GM06990 (cell line): ENCODE measurements at regions not wholly inside any gene's neighbourhood (a gene's known extent, or its start where the extent isn't known, plus 50 kb on each side); places are given as distances from the start of the nearest gene placed in this dataset.
A peak's percentile ranks its signal among the peaks of the same experiment; 100 is the strongest.

Experiments
- DNase-seq: peaks from one replicate; pipeline ENCODE4 v3.0.0-alpha.2; 2011; ENCODE audit not compliant: insufficient read length; ENCODE audit errors: extremely low read depth
- H3K27me3 ChIP-seq: replicated peaks from 2 replicates; pipeline ENCODE4 v1.6.0; 2011; ENCODE audit warnings: low read length; ENCODE audit not compliant: control insufficient read depth, insufficient read depth
- H3K36me3 ChIP-seq: 2 replicates; pipeline ENCODE4 v1.5.1; 2011; ENCODE audit warnings: low read length; ENCODE audit not compliant: control insufficient read depth, insufficient read depth
- H3K4me3 ChIP-seq: replicated peaks from 2 replicates; pipeline ENCODE4 v1.5.1; 2011; ENCODE audit warnings: low read depth, mild to moderate bottlenecking, control low read depth, low read length
- TF ChIP-seq, protein P1 (sequence below): IDR thresholded peaks from 2 replicates; pipeline ENCODE4 v1.5.1; 2011; ENCODE audit warnings: low read length, control low read depth, mild to moderate bottlenecking, inconsistent platforms; ENCODE audit not compliant: insufficient read depth, poor library complexity, severe bottlenecking

DNA sequence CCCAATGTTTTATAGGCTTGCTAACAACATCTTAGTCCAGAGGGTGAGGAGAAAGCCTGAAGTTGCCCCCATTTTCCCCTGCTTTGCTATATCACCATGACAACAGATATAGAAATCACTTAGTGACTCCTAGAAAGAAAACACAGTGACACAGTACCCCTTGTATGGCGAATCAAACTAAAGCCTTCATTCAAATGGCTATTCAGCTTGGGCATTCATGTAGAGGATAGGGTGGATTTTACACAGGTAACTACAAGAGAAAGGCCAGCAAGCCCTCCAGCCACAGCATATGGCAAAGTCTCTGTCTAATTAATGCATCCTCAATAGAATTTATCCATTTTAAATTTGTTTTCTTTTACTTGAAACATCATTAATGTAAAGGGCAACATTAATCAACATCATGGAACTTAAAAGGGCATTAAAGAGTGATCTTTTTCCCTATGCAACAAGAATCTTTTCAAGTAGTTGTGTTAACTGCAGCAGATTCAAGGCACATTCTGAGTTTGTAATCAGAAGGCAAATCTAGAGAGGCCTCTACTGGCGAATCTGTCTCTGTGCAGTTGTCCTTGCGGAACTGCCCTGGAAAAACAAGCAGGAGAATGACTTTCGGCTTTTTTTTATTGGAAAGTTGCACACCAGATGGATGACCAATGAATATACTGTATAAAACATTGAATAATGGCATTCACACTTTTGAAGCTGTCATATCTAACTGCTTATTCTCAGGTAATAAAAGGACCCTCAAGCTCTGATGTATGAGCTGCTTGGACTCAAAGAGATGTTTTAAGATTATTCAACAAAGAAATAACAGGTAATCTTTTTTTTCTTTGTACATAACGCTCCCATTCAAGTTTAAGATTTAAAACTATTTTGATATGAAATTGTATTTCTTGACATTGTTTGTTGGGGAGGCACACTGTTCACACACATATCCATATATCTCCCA, 621.7 kb upstream of the AGTR1 start:
- TF ChIP-seq, protein P1, sequence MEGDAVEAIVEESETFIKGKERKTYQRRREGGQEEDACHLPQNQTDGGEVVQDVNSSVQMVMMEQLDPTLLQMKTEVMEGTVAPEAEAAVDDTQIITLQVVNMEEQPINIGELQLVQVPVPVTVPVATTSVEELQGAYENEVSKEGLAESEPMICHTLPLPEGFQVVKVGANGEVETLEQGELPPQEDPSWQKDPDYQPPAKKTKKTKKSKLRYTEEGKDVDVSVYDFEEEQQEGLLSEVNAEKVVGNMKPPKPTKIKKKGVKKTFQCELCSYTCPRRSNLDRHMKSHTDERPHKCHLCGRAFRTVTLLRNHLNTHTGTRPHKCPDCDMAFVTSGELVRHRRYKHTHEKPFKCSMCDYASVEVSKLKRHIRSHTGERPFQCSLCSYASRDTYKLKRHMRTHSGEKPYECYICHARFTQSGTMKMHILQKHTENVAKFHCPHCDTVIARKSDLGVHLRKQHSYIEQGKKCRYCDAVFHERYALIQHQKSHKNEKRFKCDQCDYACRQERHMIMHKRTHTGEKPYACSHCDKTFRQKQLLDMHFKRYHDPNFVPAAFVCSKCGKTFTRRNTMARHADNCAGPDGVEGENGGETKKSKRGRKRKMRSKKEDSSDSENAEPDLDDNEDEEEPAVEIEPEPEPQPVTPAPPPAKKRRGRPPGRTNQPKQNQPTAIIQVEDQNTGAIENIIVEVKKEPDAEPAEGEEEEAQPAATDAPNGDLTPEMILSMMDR, result peak; percentile 63
- H3K36me3 ChIP-seq, result no peaks in the 10 kb centered on the region
- DNase-seq, result no peak
- H3K27me3 ChIP-seq, result no peaks in the 10 kb centered on the region
- H3K4me3 ChIP-seq, result no peak overlapping the region

DNA sequence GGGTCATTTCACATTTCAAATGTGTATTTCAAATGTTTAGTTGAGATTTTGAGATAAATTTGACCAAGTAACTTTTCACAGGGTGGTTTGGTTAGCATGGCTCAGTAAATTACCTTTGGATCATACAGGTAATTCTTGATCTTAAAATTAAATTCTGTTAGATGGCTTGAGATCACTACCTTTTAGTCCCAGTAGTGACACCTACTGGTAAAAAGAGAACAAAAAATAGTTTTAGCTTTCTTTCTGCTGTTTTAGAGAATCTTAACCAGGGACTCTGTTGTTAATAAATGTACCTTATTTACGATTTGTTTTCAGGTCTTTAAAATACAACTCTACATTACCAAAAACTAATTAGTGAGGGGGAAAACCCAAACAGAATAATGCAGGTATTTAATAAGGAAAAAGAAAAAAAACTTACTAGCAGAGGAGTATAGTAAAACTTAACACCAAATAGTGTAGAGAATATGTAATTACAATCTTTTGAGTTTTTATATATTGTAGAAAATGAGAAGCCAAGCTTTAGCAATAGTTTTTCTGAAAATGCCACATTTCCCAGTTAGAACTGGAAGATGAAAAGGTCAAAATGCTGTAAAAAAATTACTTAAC, 620.3 kb upstream of the AGTR1 start:
- TF ChIP-seq, protein P1, result peak; percentile 41
- Histone ChIP-seq H3K4me3 (no peak overlapping the region), H3K27me3 (no peaks in the 10 kb centered on the region), H3K36me3 (no peaks in the 10 kb centered on the region)
- DNase-seq, result no peak

DNA sequence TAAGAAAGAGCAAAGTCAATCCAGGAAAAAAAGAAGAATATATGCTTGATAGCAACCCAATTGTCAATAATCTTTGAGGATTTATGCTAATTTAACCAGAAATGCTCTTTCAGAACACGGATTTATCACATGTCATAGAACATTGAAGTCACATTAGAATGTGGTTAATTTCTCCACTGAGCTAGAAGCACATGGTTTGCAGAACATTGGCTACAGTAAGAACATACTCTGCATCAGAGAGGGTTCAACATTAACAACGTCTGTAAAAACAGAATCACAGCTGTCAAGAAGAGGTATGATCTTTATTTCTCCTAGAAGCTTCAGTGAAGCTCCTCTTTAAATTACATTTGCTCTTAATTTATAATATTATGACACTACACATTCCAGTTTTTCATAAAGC, 619.7 kb upstream of the AGTR1 start:
- H3K27me3 ChIP-seq, result no peaks in the 10 kb centered on the region
- TF ChIP-seq, protein P1, result no peak
- H3K36me3 ChIP-seq, result no peaks in the 10 kb centered on the region
- no peak overlapping the region for H3K4me3 ChIP-seq
- no peak for DNase-seq

DNA sequence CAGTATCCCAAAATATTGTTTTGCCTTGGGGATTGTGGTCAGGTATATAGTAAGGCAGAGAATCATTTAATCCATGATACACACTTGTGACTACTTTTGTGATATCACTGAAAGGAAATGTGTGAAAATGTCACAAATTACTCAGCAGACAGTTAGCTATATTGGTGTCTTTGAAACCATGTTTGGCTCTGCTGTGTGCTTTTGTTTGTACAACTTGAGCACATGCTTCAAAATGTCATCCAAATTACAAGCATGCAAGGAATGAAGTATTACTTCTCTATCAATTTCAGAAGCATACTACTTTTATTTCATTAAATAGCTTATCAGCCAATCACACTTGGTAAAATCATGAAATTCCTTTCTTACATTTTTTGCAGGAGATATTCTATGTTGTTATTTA, 619.0 kb upstream of the AGTR1 start:
- Histone ChIP-seq H3K36me3 (no peaks in the 10 kb centered on the region), H3K27me3 (no peaks in the 10 kb centered on the region), H3K4me3 (no peak overlapping the region)
- TF ChIP-seq, protein P1, result no peak
- no peak for DNase-seq

DNA sequence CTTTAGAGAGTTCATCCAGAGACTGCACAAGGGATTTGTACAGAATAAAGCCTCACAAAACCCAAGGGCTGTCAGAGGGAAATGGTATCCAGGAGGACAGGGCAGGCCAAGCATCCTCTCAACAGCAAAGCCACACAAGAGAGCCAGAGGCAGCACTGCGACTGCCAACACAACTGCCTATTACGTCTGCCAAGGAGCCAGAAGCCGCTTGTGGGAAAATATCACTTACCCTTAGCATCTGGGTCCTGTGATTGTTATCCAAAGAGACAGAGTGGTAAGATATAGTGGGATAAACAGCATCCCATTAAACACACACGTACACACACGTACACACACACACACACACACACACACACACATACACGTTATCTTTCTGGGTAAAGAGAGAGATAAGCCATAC, 618.3 kb upstream of the AGTR1 start:
- H3K4me3 ChIP-seq, result no peak overlapping the region
- no peaks in the 10 kb centered on the region for H3K36me3 ChIP-seq
- TF ChIP-seq, protein P1, result no peak
- DNase-seq, result no peak
- no peaks in the 10 kb centered on the region for H3K27me3 ChIP-seq
